ENCODE measurements at regions not wholly inside any gene's neighbourhood (a gene's known extent, or its start where the extent isn't known, plus 50 kb on each side); places are given as distances from the start of the nearest gene placed in this dataset.

GRCh38 chr2:133908171-133908570 lies 339.9 kb upstream of the NCKAP5 start:
- no peak overlapping the region for H3K27ac ChIP-seq
- TF ChIP-seq ZFX (IDR thresholded peaks at IDR 0.05; ENCODE audit: borderline replicate concordance) (no peak), CTCF (IDR thresholded peaks at IDR 0.05) (no peak)

GRCh38 chr2:133918141-133918540 lies 335.7 kb upstream of the MGAT5 start:
- no peak overlapping the region for H3K27ac ChIP-seq
- no peak for TF ChIP-seq CTCF (IDR thresholded peaks at IDR 0.05)

- no peak overlapping the region for H3K27ac ChIP-seq
- TF ChIP-seq ZFX (IDR thresholded peaks at IDR 0.05; ENCODE audit: borderline replicate concordance) (no peak), CTCF (IDR thresholded peaks at IDR 0.05) (no peak)
Observed at GRCh38 chr2:133919285-133919684, 334.6 kb upstream of the MGAT5 start.

GRCh38 chr2:133927894-133928293 lies 326.0 kb upstream of the MGAT5 start:
- no peak overlapping the region for H3K27ac ChIP-seq
- TF ChIP-seq CTCF (IDR thresholded peaks at IDR 0.05): no peak
- TF ChIP-seq ZFX (IDR thresholded peaks at IDR 0.05; ENCODE audit: borderline replicate concordance): no peak

- TF ChIP-seq CTCF (IDR thresholded peaks at IDR 0.05) (no peak), ZFX (IDR thresholded peaks at IDR 0.05; ENCODE audit: borderline replicate concordance) (no peak)
- H3K27ac ChIP-seq: no peak overlapping the region
Observed at GRCh38 chr2:133936096-133936495, 317.8 kb upstream of the MGAT5 start.

GRCh38 chr2:133936601-133937000 lies 317.3 kb upstream of the MGAT5 start:
- H3K27ac ChIP-seq: no peak overlapping the region
- TF ChIP-seq ZFX (IDR thresholded peaks at IDR 0.05; ENCODE audit: borderline replicate concordance) (no peak), CTCF (IDR thresholded peaks at IDR 0.05) (no peak)

GRCh38 chr2:133937669-133938068 lies 316.2 kb upstream of the MGAT5 start:
- TF ChIP-seq ZFX (IDR thresholded peaks at IDR 0.05; ENCODE audit: borderline replicate concordance): no peak
- no peak for TF ChIP-seq CTCF (IDR thresholded peaks at IDR 0.05)
- H3K27ac ChIP-seq: no peak overlapping the region

All from 22Rv1 (cell line).